ENCODE measurements at regions not wholly inside any gene's neighbourhood (a gene's known extent, or its start where the extent isn't known, plus 50 kb on each side); places are given as distances from the start of the nearest gene placed in this dataset.
A peak's percentile ranks its signal among the peaks of the same experiment; 100 is the strongest.

DNA sequence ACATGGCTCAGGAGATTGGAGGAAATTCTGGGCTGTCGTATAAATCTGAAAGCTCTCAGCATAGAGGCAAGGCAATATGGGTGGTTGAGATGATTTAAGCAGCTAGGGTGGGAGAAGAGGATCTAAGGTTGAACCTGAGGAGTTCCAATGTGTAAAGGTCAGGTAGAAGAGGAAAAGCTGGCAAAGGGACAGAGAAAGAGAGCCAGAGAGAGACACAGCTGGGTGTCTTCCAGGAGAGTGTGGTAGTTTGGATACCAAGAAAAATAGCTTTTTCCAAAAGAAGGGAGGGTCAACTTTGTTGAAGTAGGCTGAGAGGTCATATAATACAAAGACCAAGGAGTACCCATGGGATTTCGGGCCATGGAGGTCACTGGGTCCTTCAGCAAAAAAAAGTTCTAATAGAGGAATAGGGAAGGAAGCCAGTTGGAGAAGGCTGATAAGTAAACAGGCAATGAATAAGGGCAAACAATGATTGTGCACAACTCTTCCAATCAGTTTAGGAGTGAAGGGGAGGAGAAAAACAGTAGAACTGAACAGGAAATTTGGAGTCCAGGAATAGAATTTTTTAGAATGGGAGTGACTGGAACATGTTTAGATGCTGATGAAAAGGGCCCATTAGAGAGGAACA, 135.1 kb downstream of the QRSL1 start:
- no peak for DNase-seq (ENCODE audit: low read depth in 1 of 2, low spot score in 1 of 2)
- TF ChIP-seq JUND (IDR thresholded peaks at IDR 0.05; ENCODE audit: low read depth): no peak
- in situ Hi-C loops (cut with HindIII; ENCODE audit: low pct_unique_long_range_greater_than_20kb, low sequenced_read_pairs): no loop called here

DNA sequence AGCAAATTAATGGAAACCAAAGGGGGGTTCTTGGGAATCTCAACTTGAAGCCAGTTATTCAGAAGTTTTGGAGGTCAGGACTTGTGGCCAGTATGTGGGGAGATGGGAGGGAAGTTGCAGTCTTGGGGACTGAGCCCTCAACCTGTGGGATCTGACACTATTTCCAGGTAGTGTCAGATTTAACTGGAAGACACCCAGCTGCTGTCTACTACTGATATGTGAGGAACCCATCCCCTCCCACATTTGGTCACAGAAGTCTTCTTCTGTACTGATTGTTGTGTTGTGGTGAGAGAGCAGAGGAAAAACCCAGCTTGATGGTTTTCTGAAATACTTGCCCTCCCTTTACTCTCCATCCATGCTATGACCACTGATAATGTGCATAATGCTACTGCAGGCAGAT, 134.0 kb downstream of the QRSL1 start:
- DNase-seq (ENCODE audit: low read depth in 1 of 2, low spot score in 1 of 2): no peak
- TF ChIP-seq JUND (IDR thresholded peaks at IDR 0.05; ENCODE audit: low read depth): no peak
- in situ Hi-C loops (cut with HindIII; ENCODE audit: low pct_unique_long_range_greater_than_20kb, low sequenced_read_pairs): no loop called here

DNA sequence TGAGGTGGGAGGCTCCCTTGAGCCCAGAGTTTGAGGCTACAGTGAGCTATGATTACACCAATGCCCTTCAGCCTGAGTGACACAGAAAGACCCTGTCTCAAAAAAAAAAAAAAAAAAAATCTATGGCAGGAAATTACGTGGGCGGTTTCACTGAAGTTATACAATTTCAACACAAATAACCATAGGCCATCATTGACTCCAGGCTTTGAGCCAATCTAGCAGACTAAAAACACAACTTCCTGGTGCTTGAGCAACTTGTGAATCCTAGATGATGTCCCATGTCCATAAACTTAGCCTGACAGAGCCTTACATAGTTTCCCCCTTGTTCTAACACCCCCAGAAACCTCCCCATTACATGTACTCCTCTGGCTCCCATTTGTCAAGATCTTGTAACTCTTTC, 131.8 kb downstream of the QRSL1 start:
- DNase-seq (ENCODE audit: low read depth in 1 of 2, low spot score in 1 of 2): no peak
- in situ Hi-C loops (cut with HindIII; ENCODE audit: low pct_unique_long_range_greater_than_20kb, low sequenced_read_pairs): no loop called here
- TF ChIP-seq JUND (IDR thresholded peaks at IDR 0.05; ENCODE audit: low read depth): no peak

DNA sequence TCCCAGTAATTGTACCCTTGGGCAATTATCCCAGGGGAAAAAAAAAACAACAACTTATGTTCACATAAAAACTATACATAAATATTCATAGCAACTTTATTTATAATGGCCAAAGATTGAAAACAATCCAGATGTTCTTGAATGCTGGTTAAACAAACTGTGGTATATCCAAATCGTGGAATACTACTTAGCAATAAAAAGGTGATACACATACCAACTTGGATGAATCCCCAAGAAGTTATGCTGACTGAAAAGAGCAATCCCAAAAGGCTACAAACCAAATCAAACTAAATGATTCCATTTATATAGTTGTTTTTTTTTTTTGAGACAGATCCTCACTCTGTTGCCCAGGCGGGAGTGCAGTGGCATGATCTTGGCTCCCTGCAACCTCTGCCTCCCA, 129.7 kb downstream of the QRSL1 start:
- in situ Hi-C loops (cut with HindIII; ENCODE audit: low pct_unique_long_range_greater_than_20kb, low sequenced_read_pairs): no loop called here
- no peak for TF ChIP-seq JUND (IDR thresholded peaks at IDR 0.05; ENCODE audit: low read depth)
- no peak for DNase-seq (ENCODE audit: low read depth in 1 of 2, low spot score in 1 of 2)

GRCh38 chr6:106757722-106758467, 128.5 kb downstream of the QRSL1 start:
- no peak for TF ChIP-seq JUND (IDR thresholded peaks at IDR 0.05; ENCODE audit: low read depth)
- DNase-seq (ENCODE audit: low read depth in 1 of 2, low spot score in 1 of 2): no peak
- in situ Hi-C loops (cut with HindIII; ENCODE audit: low pct_unique_long_range_greater_than_20kb, low sequenced_read_pairs): no loop called here

GRCh38 chr6:106757267-106757666, 127.9 kb downstream of the QRSL1 start:
- in situ Hi-C loops (cut with HindIII; ENCODE audit: low pct_unique_long_range_greater_than_20kb, low sequenced_read_pairs): no loop called here

GRCh38 chr6:106754215-106754614, 124.8 kb downstream of the QRSL1 start:
- no peak for DNase-seq (ENCODE audit: low read depth in 1 of 2, low spot score in 1 of 2)
- TF ChIP-seq JUND (IDR thresholded peaks at IDR 0.05; ENCODE audit: low read depth): no peak
- in situ Hi-C loops (cut with HindIII; ENCODE audit: low pct_unique_long_range_greater_than_20kb, low sequenced_read_pairs): no loop called here

More at GRCh38 chr6:106757267-106757666, 127.9 kb downstream of the QRSL1 start:
- DNase-seq (ENCODE audit: low read depth in 1 of 2, low spot score in 1 of 2): peak in 1 of 2 experiments; percentile 66
- TF ChIP-seq JUND (IDR thresholded peaks at IDR 0.05; ENCODE audit: low read depth): no peak

GRCh38 chr6:106752641-106753040, 123.3 kb downstream of the QRSL1 start:
- DNase-seq (ENCODE audit: low read depth in 1 of 2, low spot score in 1 of 2): no peak
- in situ Hi-C loops (cut with HindIII; ENCODE audit: low pct_unique_long_range_greater_than_20kb, low sequenced_read_pairs): no loop called here
- TF ChIP-seq JUND (IDR thresholded peaks at IDR 0.05; ENCODE audit: low read depth): no peak

DNA sequence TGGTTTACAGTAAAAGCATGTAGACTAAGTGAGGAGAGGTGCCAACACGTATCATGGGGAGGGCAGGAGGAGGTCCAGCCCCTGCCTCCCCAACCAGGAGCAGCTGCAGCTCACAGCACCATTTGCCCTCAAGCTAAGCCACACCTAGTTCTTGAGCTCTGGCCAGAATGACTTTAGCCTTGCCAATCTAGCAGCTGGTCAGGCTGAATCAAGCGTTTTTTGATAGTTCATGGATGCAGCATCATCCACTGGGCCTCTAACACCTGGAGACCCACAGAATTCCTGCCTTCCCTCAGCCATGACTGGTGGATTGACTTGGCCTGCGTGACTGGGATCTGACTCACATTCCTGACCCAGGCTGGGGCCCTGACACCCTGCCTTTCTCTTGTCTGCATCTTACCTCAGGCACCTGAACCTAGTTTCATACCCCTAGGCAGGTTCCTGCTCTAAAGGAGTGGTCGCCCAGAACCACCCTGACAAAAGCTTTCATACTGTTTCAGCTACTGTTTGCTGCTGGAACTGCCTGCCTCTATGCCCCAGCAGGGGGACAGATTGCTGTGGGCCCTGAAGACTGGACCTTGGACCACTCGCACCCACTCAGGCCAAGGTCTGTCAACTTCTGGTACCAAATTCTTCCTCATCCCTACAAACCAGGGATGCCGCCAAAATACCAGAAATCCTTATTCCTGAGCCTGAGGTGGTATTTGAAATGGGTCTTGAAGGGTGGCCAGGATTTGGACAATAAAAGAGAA, 122.3 kb downstream of the QRSL1 start:
- in situ Hi-C loops (cut with HindIII; ENCODE audit: low pct_unique_long_range_greater_than_20kb, low sequenced_read_pairs): no loop called here
- no peak for TF ChIP-seq JUND (IDR thresholded peaks at IDR 0.05; ENCODE audit: low read depth)
- DNase-seq (ENCODE audit: low read depth in 1 of 2, low spot score in 1 of 2): no peak

DNA sequence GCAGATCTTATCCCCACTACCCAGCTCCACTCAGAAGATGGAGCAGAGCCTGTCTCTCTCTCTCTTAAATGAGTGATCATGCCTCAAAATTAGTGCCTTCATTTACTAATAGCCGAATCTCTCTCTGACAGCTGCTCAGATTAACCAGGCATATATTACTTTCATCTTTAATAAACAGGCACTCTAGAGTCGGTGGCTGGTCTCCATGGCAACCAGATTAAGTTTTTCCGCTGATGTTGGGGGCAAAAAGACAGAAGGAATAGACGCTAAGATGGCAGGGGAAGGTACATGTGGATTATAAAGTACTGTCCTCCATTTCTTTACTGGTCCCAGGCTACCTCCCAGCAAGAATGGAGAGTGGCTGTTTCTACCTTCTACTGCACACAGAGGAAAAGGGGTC, 121.6 kb downstream of the QRSL1 start:
- no peak for DNase-seq (ENCODE audit: low read depth in 1 of 2, low spot score in 1 of 2)
- in situ Hi-C loops (cut with HindIII; ENCODE audit: low pct_unique_long_range_greater_than_20kb, low sequenced_read_pairs): no loop called here

DNA sequence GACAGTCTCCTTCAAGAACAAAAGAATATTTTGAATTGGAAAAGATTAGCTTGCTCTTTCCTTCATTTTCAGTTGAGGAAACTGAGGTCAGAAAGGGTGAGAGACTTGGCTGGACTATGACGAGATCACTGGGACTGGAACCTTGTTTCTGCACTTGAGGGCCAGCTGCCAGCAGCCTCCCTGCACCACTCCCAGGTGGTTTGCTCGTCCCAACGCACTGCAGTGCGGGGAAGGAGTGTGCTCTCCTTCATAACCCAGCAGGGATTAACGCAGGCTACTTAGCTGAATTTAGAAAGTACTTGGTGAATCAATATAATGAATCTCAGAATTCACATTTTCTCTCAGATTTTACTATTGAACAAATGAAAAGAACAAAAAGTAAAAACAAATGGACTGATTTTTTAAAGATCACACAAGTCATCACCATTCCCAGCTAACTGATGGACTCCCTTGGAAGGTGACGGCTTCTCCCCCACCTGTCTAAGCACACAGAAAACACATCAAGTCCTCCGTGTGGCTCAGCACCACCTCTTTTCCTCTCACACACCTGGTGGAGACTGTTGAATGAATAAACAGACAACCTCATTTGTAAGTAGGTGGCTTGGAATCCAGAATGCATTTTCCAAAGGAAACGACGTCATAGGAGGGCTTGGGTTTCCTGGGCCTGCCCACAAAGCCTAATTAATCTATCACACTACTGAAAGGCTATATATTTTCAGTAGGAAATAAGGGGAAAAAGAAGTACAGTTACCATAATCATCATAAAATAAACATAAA, 121.0 kb downstream of the QRSL1 start:
- DNase-seq (ENCODE audit: low read depth in 1 of 2, low spot score in 1 of 2): no peak
- in situ Hi-C loops (cut with HindIII; ENCODE audit: low pct_unique_long_range_greater_than_20kb, low sequenced_read_pairs): no loop called here
- TF ChIP-seq JUND (IDR thresholded peaks at IDR 0.05; ENCODE audit: low read depth): no peak

More for the DNA sequence above, 121.6 kb downstream of the QRSL1 start:
- no peak for TF ChIP-seq JUND (IDR thresholded peaks at IDR 0.05; ENCODE audit: low read depth)

- in situ Hi-C loops (cut with HindIII; ENCODE audit: low pct_unique_long_range_greater_than_20kb, low sequenced_read_pairs): no loop called here
- no peak for TF ChIP-seq JUND (IDR thresholded peaks at IDR 0.05; ENCODE audit: low read depth)
- no peak for DNase-seq (ENCODE audit: low read depth in 1 of 2, low spot score in 1 of 2)
These were observed 120.2 kb downstream of the QRSL1 start for GRCh38 chr6:106749609-106750008.
